IMR-90 (cell line): ENCODE measurements at regions not wholly inside any gene's neighbourhood (a gene's known extent, or its start where the extent isn't known, plus 50 kb on each side); places are given as distances from the start of the nearest gene placed in this dataset.

Source experiments
- BHLHE40 ChIP-seq: fragments of 150-350 bp; IDR thresholded peaks from 2 replicates; pipeline ENCODE4 v1.6.1; 2016; ENCODE audit warnings: mild to moderate bottlenecking, low read depth, low read length
- CEBPB ChIP-seq: IDR thresholded peaks from 2 replicates; pipeline ENCODE4 v1.6.1; 2012; ENCODE audit warnings: low read depth, low read length, improper control_type of control experiment
- CHD1 ChIP-seq: IDR thresholded peaks from 2 replicates; pipeline ENCODE4 v1.6.1; 2012; ENCODE audit warnings: low read depth, low read length, improper control_type of control experiment
- CTCF ChIP-seq: conservative IDR thresholded peaks from 2 replicates; pipeline ENCODE4 v1.5.1; 2012; ENCODE audit warnings: mild to moderate bottlenecking, low read depth, low read length, improper control_type of control experiment
- FOS ChIP-seq: fragments of 150-350 bp; IDR thresholded peaks from 2 replicates; pipeline ENCODE4 v1.6.1; 2016; ENCODE audit warnings: low read depth, low read length
- MAFK ChIP-seq: IDR thresholded peaks from 2 replicates; pipeline ENCODE4 v1.6.1; 2012; ENCODE audit warnings: low read depth, low read length, improper control_type of control experiment
- MAZ ChIP-seq: IDR thresholded peaks from 2 replicates; pipeline ENCODE4 v1.6.1; 2012; ENCODE audit warnings: low read depth, mild to moderate bottlenecking, low read length, improper control_type of control experiment, moderate library complexity, borderline replicate concordance
- POLR2A ChIP-seq: IDR thresholded peaks from 2 replicates; pipeline ENCODE4 v1.6.1; 2012; ENCODE audit warnings: mild to moderate bottlenecking, low read depth, low read length
- RAD21 ChIP-seq: IDR thresholded peaks from 2 replicates; pipeline ENCODE4 v1.6.1; 2012; ENCODE audit warnings: low read length, improper control_type of control experiment
- RCOR1 ChIP-seq: IDR thresholded peaks from 2 replicates; pipeline ENCODE4 v1.6.1; 2012; ENCODE audit warnings: mild to moderate bottlenecking, low read length, improper control_type of control experiment; ENCODE audit not compliant: insufficient replicate concordance
- RFX5 ChIP-seq: IDR thresholded peaks from 2 replicates; pipeline ENCODE4 v1.8.0; 2012; ENCODE audit warnings: low read depth, mild to moderate bottlenecking, low read length, moderate library complexity
- SMC3 ChIP-seq: fragments of 150-350 bp; IDR thresholded peaks from 2 replicates; pipeline ENCODE4 v1.6.1; 2016; ENCODE audit warnings: low read depth, mild to moderate bottlenecking, antibody characterized with exemption, low read length, moderate library complexity
- TF ChIP-seq, protein P1 (sequence below): fragments of 150-350 bp; IDR thresholded peaks from 2 replicates; pipeline ENCODE4 v1.6.1; 2016; ENCODE audit warnings: low read depth, mild to moderate bottlenecking, low read length, moderate library complexity, borderline replicate concordance
- TF ChIP-seq, protein P2 (sequence below): fragments of 150-350 bp; IDR thresholded peaks from 2 replicates; pipeline ENCODE4 v1.6.1; 2017; ENCODE audit warnings: mild to moderate bottlenecking, antibody characterized with exemption, low read length, low read depth

DNA sequence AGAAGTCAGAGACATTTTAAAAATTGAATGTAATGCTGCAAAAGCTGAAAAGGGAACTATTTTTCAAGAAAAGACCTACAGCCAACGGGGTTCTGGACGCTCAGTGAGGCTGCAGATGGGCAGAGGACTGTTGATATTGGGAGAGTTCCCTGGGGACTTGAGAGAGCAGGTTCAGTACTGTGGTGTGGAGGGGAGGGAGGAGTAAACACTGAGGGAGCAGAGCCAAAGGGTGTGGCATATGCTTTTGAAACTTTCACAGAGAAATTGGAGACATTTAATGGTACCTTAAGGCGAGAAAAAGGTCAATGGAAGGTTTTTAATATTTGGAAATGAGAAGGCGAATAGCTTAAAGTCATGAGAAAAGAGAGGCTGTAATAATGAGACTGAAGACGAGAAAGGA is 62.2 kb upstream of the GPM6A start:
- TF ChIP-seq RAD21 (no peak), CTCF (no peak), CEBPB (no peak), MAFK (no peak), SMC3 (no peak), MAZ (no peak), POLR2A (no peak), FOS (no peak), BHLHE40 (no peak), RFX5 (no peak), CHD1 (no peak), RCOR1 (no peak)
- TF ChIP-seq, protein P1, sequence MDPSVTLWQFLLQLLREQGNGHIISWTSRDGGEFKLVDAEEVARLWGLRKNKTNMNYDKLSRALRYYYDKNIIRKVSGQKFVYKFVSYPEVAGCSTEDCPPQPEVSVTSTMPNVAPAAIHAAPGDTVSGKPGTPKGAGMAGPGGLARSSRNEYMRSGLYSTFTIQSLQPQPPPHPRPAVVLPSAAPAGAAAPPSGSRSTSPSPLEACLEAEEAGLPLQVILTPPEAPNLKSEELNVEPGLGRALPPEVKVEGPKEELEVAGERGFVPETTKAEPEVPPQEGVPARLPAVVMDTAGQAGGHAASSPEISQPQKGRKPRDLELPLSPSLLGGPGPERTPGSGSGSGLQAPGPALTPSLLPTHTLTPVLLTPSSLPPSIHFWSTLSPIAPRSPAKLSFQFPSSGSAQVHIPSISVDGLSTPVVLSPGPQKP, result no peak
- TF ChIP-seq, protein P2, sequence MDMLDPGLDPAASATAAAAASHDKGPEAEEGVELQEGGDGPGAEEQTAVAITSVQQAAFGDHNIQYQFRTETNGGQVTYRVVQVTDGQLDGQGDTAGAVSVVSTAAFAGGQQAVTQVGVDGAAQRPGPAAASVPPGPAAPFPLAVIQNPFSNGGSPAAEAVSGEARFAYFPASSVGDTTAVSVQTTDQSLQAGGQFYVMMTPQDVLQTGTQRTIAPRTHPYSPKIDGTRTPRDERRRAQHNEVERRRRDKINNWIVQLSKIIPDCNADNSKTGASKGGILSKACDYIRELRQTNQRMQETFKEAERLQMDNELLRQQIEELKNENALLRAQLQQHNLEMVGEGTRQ, result no peak
